Tibial nerve (tissue), 4 donors: ENCODE measurements at regions not wholly inside any gene's neighbourhood (a gene's known extent, or its start where the extent isn't known, plus 50 kb on each side); places are given as distances from the start of the nearest gene placed in this dataset.

Experiments
- DNase-seq, 2 donors: peaks; one replicate each; pipeline ENCODE4 v3.0.0-alpha.2; 2019; ENCODE audit warnings: low spot score in 2 of 2
- H3K27ac ChIP-seq, 4 donors: fragments of 200-600 bp; sonication (generic) in 3 of 4; one replicate each; pipeline ENCODE4 v1.5.1; 2017 to 2019; ENCODE audit warnings: mild to moderate bottlenecking in 1 of 4
- H3K27me3 ChIP-seq, 2 donors: fragments of 200-600 bp; sonication (generic) in 1 of 2; one replicate each; pipeline versions ENCODE4 v1.5.1 to v1.6.0; 2017 to 2019
- H3K36me3 ChIP-seq, 3 donors: fragments of 200-600 bp; sonication (generic); one replicate each; pipeline ENCODE4 v1.5.1; 2018 to 2019
- H3K4me1 ChIP-seq, 4 donors: fragments of 200-600 bp; sonication (generic) in 3 of 4; one replicate each; pipeline ENCODE4 v1.5.1; 2017 to 2019
- H3K4me3 ChIP-seq, 4 donors: fragments of 200-600 bp; sonication (generic) in 3 of 4; one replicate each; pipeline ENCODE4 v1.5.1; 2017 to 2019; ENCODE audit warnings: mild to moderate bottlenecking in 1 of 4, moderate library complexity in 1 of 4
- H3K9me3 ChIP-seq, 4 donors: fragments of 200-600 bp; sonication (generic) in 3 of 4; one replicate each; pipeline ENCODE4 v1.5.1; 2017 to 2019
- EP300 ChIP-seq, 2 donors: sonication (generic); formaldehyde crosslinking; IDR thresholded peaks; one replicate each; pipeline ENCODE4 v1.6.1; 2017; ENCODE audit warnings: antibody characterized with exemption in 2 of 2, mild to moderate bottlenecking in 1 of 2
- POLR2A ChIP-seq, 2 donors: fragments of 450-650 bp; IDR thresholded peaks; one replicate each; pipeline ENCODE4 v1.6.1; 2017; ENCODE audit warnings: antibody characterized with exemption in 2 of 2, mild to moderate bottlenecking in 2 of 2, moderate library complexity in 2 of 2
- WGBS, 2 donors: methylation state at CpG; one replicate each; pipeline ENCODE4 v1.1.5; 2018; 5-methylcytosine and 5-hydroxymethylcytosine counted together
- TF ChIP-seq, protein P1 (sequence below), 5 experiments: fragments of 200-600 bp in 3 of 5; fragments of 450-650 bp in 2 of 5; sonication (generic) in 3 of 5; IDR thresholded peaks; one replicate each; pipeline ENCODE4 v1.5.1; 2016 to 2019; ENCODE audit warnings: antibody characterized with exemption in 5 of 5, mild to moderate bottlenecking in 3 of 5, moderate library complexity in 2 of 5

DNA sequence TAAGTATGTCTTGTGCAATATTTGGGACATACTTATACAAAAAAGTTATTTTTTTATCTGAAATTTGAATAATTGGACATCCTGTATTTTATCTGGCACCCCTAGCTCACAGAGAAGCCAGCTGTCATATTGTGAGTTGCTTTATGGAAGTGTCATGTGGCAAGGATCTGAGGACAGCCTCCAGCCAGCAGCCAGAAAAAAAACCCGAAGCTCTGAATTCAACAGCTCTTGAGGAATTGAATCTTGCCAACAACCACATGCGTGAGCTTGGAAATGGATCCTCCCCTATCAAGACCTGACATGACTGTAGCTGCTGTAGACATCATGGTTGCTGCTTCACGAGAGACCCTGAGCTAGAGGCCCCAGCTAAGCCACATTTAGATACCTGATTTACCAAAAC lies 187.2 kb upstream of the SHISA6 start:
- Histone ChIP-seq H3K36me3 (no peaks in the 10 kb centered on the region), H3K9me3 (no peaks in the 10 kb centered on the region), H3K27ac (no peak overlapping the region), H3K4me1 (no peaks in the 10 kb centered on the region), H3K27me3 (no peaks in the 10 kb centered on the region), H3K4me3 (no peak overlapping the region)
- DNase-seq = no peak
- TF ChIP-seq POLR2A (IDR thresholded peaks at IDR 0.05) (no peak), EP300 (IDR thresholded peaks at IDR 0.05) (no peak)
- TF ChIP-seq, protein P1, sequence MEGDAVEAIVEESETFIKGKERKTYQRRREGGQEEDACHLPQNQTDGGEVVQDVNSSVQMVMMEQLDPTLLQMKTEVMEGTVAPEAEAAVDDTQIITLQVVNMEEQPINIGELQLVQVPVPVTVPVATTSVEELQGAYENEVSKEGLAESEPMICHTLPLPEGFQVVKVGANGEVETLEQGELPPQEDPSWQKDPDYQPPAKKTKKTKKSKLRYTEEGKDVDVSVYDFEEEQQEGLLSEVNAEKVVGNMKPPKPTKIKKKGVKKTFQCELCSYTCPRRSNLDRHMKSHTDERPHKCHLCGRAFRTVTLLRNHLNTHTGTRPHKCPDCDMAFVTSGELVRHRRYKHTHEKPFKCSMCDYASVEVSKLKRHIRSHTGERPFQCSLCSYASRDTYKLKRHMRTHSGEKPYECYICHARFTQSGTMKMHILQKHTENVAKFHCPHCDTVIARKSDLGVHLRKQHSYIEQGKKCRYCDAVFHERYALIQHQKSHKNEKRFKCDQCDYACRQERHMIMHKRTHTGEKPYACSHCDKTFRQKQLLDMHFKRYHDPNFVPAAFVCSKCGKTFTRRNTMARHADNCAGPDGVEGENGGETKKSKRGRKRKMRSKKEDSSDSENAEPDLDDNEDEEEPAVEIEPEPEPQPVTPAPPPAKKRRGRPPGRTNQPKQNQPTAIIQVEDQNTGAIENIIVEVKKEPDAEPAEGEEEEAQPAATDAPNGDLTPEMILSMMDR (IDR thresholded peaks at IDR 0.05) = no peak
- 83 to 85% methylated on average over 3 of the region's 3 CpGs for WGBS, 2 donors

GRCh38 chr17:11049539-11049938 lies 191.5 kb upstream of the SHISA6 start:
- Histone ChIP-seq H3K36me3 (no peaks in the 10 kb centered on the region), H3K4me3 (no peak overlapping the region), H3K4me1 (no peaks in the 10 kb centered on the region), H3K9me3 (no peaks in the 10 kb centered on the region), H3K27me3 (no peaks in the 10 kb centered on the region), H3K27ac (no peak overlapping the region)
- TF ChIP-seq POLR2A (IDR thresholded peaks at IDR 0.05) (no peak), EP300 (IDR thresholded peaks at IDR 0.05) (no peak)
- TF ChIP-seq, protein P1 (IDR thresholded peaks at IDR 0.05) = no peak
- no peak for DNase-seq
- WGBS, 2 donors = 78 to 89% methylated on average over 2 of the region's 2 CpGs

DNA sequence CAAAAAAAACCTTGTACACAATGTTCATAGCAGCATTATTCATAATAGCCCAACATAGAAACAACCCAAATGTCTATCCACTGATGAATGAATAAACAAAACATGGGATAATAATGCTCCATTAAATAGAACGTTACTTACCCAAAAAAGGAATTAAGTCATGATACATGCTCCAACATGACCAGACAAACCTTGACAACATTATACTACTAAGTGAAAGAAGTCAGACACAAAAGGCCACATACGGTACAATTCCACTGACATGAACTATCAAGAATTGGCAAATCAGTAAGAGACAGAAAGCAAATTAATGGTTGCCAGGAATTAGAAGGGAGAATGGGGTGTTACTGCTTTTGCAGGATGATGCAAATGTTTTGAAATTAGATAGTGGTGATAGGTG lies 193.8 kb upstream of the SHISA6 start:
- no peaks in the 10 kb centered on the region for H3K36me3 ChIP-seq
- H3K4me3 ChIP-seq = no peak overlapping the region
- no peaks in the 10 kb centered on the region for H3K9me3 ChIP-seq
- DNase-seq = no peak
- no peaks in the 10 kb centered on the region for H3K27me3 ChIP-seq
- H3K4me1 ChIP-seq = no peaks in the 10 kb centered on the region
- TF ChIP-seq EP300 (IDR thresholded peaks at IDR 0.05) (no peak), POLR2A (IDR thresholded peaks at IDR 0.05) (no peak)
- TF ChIP-seq, protein P1 (IDR thresholded peaks at IDR 0.05) = no peak
- 83 to 91% methylated on average over 2 of the region's 2 CpGs for WGBS, 2 donors
- H3K27ac ChIP-seq = no peak overlapping the region

DNA sequence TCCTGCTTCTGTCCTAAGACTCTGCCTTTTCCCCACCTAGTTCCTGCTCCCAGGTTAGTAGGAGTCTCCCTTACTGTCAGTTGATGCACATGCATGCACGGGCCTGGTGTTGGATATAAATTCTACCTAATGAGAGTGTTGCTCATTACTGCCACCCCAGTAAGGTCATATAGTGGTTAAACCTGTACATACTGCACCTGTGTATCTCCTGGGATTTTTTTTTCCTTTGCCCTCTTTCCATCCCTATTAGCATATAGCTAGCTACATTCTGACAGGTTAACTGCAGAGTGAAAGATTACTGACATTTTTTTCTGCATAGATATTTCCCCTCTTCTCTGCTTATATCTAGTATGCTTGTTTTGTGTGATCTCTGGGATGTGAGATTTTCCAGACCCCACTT lies 201.5 kb upstream of the PIRT start:
- Histone ChIP-seq H3K9me3 (no peaks in the 10 kb centered on the region), H3K36me3 (no peaks in the 10 kb centered on the region), H3K4me3 (no peak overlapping the region), H3K27me3 (no peaks in the 10 kb centered on the region), H3K4me1 (no peaks in the 10 kb centered on the region), H3K27ac (no peak overlapping the region)
- no peak for DNase-seq
- TF ChIP-seq EP300 (IDR thresholded peaks at IDR 0.05) (no peak), POLR2A (IDR thresholded peaks at IDR 0.05) (no peak)
- TF ChIP-seq, protein P1 (IDR thresholded peaks at IDR 0.05) = no peak
- 71 to 75% methylated on average over 1 of the region's 1 CpG for WGBS, 2 donors

DNA sequence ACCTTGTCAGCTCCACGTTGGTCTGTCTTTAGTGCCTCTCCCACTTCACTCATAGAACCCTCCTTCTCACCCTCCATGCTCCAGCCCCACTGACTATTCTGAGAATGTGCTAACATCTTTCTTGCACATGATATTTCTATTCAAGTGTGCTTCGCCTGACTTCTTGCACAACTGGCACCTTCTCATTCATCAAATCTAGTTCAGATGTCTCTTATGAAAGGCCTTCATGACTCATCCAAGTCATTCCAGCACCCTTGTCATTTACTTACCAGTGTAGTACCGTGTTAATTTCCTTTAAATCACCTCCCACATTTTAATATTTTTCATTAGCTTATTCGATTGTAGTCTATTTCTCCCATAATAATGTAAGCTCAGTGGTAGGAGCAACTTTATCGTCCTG lies 197.8 kb upstream of the PIRT start:
- Histone ChIP-seq H3K4me1 (no peaks in the 10 kb centered on the region), H3K27ac (no peak overlapping the region), H3K4me3 (no peak overlapping the region), H3K9me3 (peaks cover 0 to 15% (median 0%) of the 10 kb centered on the region in 4 donors), H3K27me3 (no peaks in the 10 kb centered on the region), H3K36me3 (no peaks in the 10 kb centered on the region)
- no peak for DNase-seq
- WGBS, 2 donors = 68 to 71% methylated on average over 5 of the region's 5 CpGs
- TF ChIP-seq, protein P1 (IDR thresholded peaks at IDR 0.05) = no peak
- TF ChIP-seq POLR2A (IDR thresholded peaks at IDR 0.05) (no peak), EP300 (IDR thresholded peaks at IDR 0.05) (no peak)
